ENCODE measurements at regions not wholly inside any gene's neighbourhood (a gene's known extent, or its start where the extent isn't known, plus 50 kb on each side); places are given as distances from the start of the nearest gene placed in this dataset.

- H3K4me1 Mint-ChIP-seq: no peaks in the 10 kb centered on the region
- H3K4me3 ChIP-seq (ENCODE audit: control extremely low read depth in 1 of 5, extremely low read depth in 1 of 5, insufficient read depth in 1 of 5, low read depth in 2 of 5, low read length in 4 of 5): no peak overlapping the region
- intact Hi-C loops (cut with micrococcal nuclease): no loop called here
- TF ChIP-seq CTCF (IDR thresholded peaks at IDR 0.05) (no peak), EZH2 (IDR thresholded peaks at IDR 0.05; ENCODE audit: borderline replicate concordance, insufficient read depth, low read depth, low read length, poor library complexity, severe bottlenecking) (no peak)
- H3K36me3 ChIP-seq (replicated peaks in 1 of 2; ENCODE audit: control extremely low read depth in 1 of 2, control insufficient read depth in 1 of 2, extremely low read depth in 1 of 2, insufficient read depth in 2 of 2, low read length in 1 of 2): no peaks in the 10 kb centered on the region
- peaks cover 0 to 6% (median under 1%) of the 10 kb centered on the region in 3 donors for H3K9me3 ChIP-seq (ENCODE audit: control extremely low read depth in 1 of 3, control insufficient read depth in 2 of 3, insufficient read depth in 1 of 3, low read length in 2 of 3)
- H3K9me3 Mint-ChIP-seq (ENCODE audit: insufficient read depth): peaks cover 5% of the 10 kb centered on the region
- H3K9ac ChIP-seq (ENCODE audit: low read length): no peak overlapping the region
- no peak overlapping the region for H3K27ac Mint-ChIP-seq
- H3K4me1 ChIP-seq (ENCODE audit: control insufficient read depth in 2 of 2, insufficient read depth in 2 of 2, low read length in 2 of 2): no peaks in the 10 kb centered on the region
- peaks cover 17% of the 10 kb centered on the region for H3K27me3 Mint-ChIP-seq
- WGBS (ENCODE audit: insufficient coverage): no CpG with 5 or more reads among the region's 3 CpGs
- DNase-seq (no peak), ATAC-seq (ENCODE audit: low read depth) (no peak)
- H4K20me1 ChIP-seq (ENCODE audit: control insufficient read depth, insufficient read depth, low read length, poor library complexity, severe bottlenecking): no peaks in the 10 kb centered on the region
- CTCF ChIA-PET: no interaction called here
- POLR2A ChIA-PET: no interaction called here
- H3K4me3 Mint-ChIP-seq: no peak overlapping the region
- peaks cover 0 to 5% (median 0%) of the 10 kb centered on the region in 4 experiments for H3K27me3 ChIP-seq (replicated peaks in 1 of 4; ENCODE audit: control extremely low read depth in 1 of 4, control insufficient read depth in 3 of 4, insufficient read depth in 4 of 4, low read length in 3 of 4)
- H3K27ac ChIP-seq (ENCODE audit: low read length in 2 of 2): no peak overlapping the region
- H3K79me2 ChIP-seq (ENCODE audit: control insufficient read depth, insufficient read depth, low read length): no peaks in the 10 kb centered on the region
- no peak overlapping the region for H2AFZ ChIP-seq (ENCODE audit: insufficient read depth, low read depth, low read length, poor library complexity, severe bottlenecking)
- H3K4me2 ChIP-seq (replicated peaks; ENCODE audit: low read depth, low read length, poor library complexity, severe bottlenecking): no peak overlapping the region
Observed at GRCh38 chr2:65762068-65762467, 329.7 kb upstream of the SPRED2 start.

GRCh38 chr2:65754219-65754618 lies 321.8 kb upstream of the SPRED2 start:
- no peak overlapping the region for H3K4me3 Mint-ChIP-seq
- DNase-seq (no peak), ATAC-seq (ENCODE audit: low read depth) (no peak)
- no peak for TF ChIP-seq EZH2 (IDR thresholded peaks at IDR 0.05; ENCODE audit: borderline replicate concordance, insufficient read depth, low read depth, low read length, poor library complexity, severe bottlenecking)
- no peak for TF ChIP-seq CTCF (IDR thresholded peaks at IDR 0.05)
- H3K27me3 Mint-ChIP-seq: peaks cover 4% of the 10 kb centered on the region
- H2AFZ ChIP-seq (ENCODE audit: insufficient read depth, low read depth, low read length, poor library complexity, severe bottlenecking): no peak overlapping the region
- peaks cover 0 to 3% (median 0%) of the 10 kb centered on the region in 4 experiments for H3K27me3 ChIP-seq (replicated peaks in 1 of 4; ENCODE audit: control extremely low read depth in 1 of 4, control insufficient read depth in 3 of 4, insufficient read depth in 4 of 4, low read length in 3 of 4)
- H3K27ac Mint-ChIP-seq: no peak overlapping the region
- POLR2A ChIA-PET: no interaction called here
- H3K27ac ChIP-seq (ENCODE audit: low read length in 2 of 2): no peak overlapping the region
- H3K9ac ChIP-seq (ENCODE audit: low read length): no peak overlapping the region
- peaks cover 0 to 12% (median 8%) of the 10 kb centered on the region in 3 donors for H3K9me3 ChIP-seq (ENCODE audit: control extremely low read depth in 1 of 3, control insufficient read depth in 2 of 3, insufficient read depth in 1 of 3, low read length in 2 of 3)
- H3K9me3 Mint-ChIP-seq (ENCODE audit: insufficient read depth): peaks cover 10% of the 10 kb centered on the region
- no peaks in the 10 kb centered on the region for H3K4me1 Mint-ChIP-seq
- H3K4me3 ChIP-seq (ENCODE audit: control extremely low read depth in 1 of 5, extremely low read depth in 1 of 5, insufficient read depth in 1 of 5, low read depth in 2 of 5, low read length in 4 of 5): no peak overlapping the region
- H3K36me3 ChIP-seq (replicated peaks in 1 of 2; ENCODE audit: control extremely low read depth in 1 of 2, control insufficient read depth in 1 of 2, extremely low read depth in 1 of 2, insufficient read depth in 2 of 2, low read length in 1 of 2): no peaks in the 10 kb centered on the region
- no peaks in the 10 kb centered on the region for H3K79me2 ChIP-seq (ENCODE audit: control insufficient read depth, insufficient read depth, low read length)
- H3K4me2 ChIP-seq (replicated peaks; ENCODE audit: low read depth, low read length, poor library complexity, severe bottlenecking): no peak overlapping the region
- H3K4me1 ChIP-seq (ENCODE audit: control insufficient read depth in 2 of 2, insufficient read depth in 2 of 2, low read length in 2 of 2): no peaks in the 10 kb centered on the region
- CTCF ChIA-PET: no interaction called here
- intact Hi-C loops (cut with micrococcal nuclease): no loop called here
- no peaks in the 10 kb centered on the region for H4K20me1 ChIP-seq (ENCODE audit: control insufficient read depth, insufficient read depth, low read length, poor library complexity, severe bottlenecking)
- WGBS (ENCODE audit: insufficient coverage): no CpG with 5 or more reads among the region's 1 CpG

All from B cell (primary cell).